SU-DHL-6 (cell line): ENCODE measurements at regions not wholly inside any gene's neighbourhood (a gene's known extent, or its start where the extent isn't known, plus 50 kb on each side); places are given as distances from the start of the nearest gene placed in this dataset.

ENCODE experiments used
- H2AFZ ChIP-seq: fragments of 200-600 bp; sonication (generic); 2 replicates; pipeline ENCODE4 v1.6.1; 2014; ENCODE audit warnings: low read depth, mild to moderate bottlenecking, moderate library complexity, mixed read lengths, antibody characterized with exemption, low read length; ENCODE audit not compliant: severe bottlenecking
- H3F3A ChIP-seq: fragments of 200-600 bp; shearing (Covaris generic); 2 replicates; pipeline ENCODE4 v1.6.0; 2016; ENCODE audit warnings: antibody characterized with exemption, mild to moderate bottlenecking; ENCODE audit not compliant: insufficient read depth
- H3K27ac ChIP-seq: fragments of 200-600 bp; sonication (generic); 2 replicates; pipeline ENCODE4 v1.5.1; 2016; ENCODE audit warnings: low read depth, mild to moderate bottlenecking, low read length, moderate library complexity, mixed read lengths
- H3K27me3 ChIP-seq: fragments of 200-600 bp; sonication (generic), shearing (Covaris generic); 2 replicates; pipeline ENCODE4 v1.6.0; 2014; ENCODE audit warnings: mild to moderate bottlenecking, low read length
- H3K36me3 ChIP-seq: fragments of 200-600 bp; sonication (generic); 2 replicates; pipeline ENCODE4 v1.6.1; 2014; ENCODE audit warnings: mild to moderate bottlenecking, low read length, mixed read lengths
- H3K4me2 ChIP-seq: fragments of 300-600, 200-600 bp; shearing (Covaris generic), sonication (generic); 2 replicates; pipeline ENCODE4 v1.6.0; 2014; ENCODE audit warnings: low read length, low read depth, mild to moderate bottlenecking; ENCODE audit not compliant: poor library complexity, severe bottlenecking
- H3K4me3 ChIP-seq: fragments of 200-600 bp; sonication (generic); 2 replicates; pipeline ENCODE4 v1.5.1; 2014; ENCODE audit warnings: antibody characterized with exemption, low read length, mild to moderate bottlenecking, mixed read lengths; ENCODE audit not compliant: insufficient read depth, poor library complexity, severe bottlenecking
- H3K79me2 ChIP-seq: fragments of 200-600 bp; sonication (generic); 2 replicates; pipeline ENCODE4 v1.6.1; 2014; ENCODE audit warnings: mild to moderate bottlenecking, low read length, moderate library complexity; ENCODE audit not compliant: insufficient read depth
- H3K9ac ChIP-seq: fragments of 200-600 bp; sonication (generic); 2 replicates; pipeline ENCODE4 v1.7.0; 2014; ENCODE audit warnings: mild to moderate bottlenecking, low read length
- H3K9me2 ChIP-seq: fragments of 200-600 bp; sonication (generic); replicated peaks from 2 replicates; pipeline ENCODE4 v1.6.1; 2014; ENCODE audit warnings: low read length; ENCODE audit not compliant: insufficient read depth
- H3K9me3 ChIP-seq: fragments of 200-600 bp; sonication (generic); 2 replicates; pipeline ENCODE4 v1.6.1; 2014; ENCODE audit warnings: low read length, mixed read lengths; ENCODE audit not compliant: insufficient read depth
- H4K20me1 ChIP-seq: fragments of 200-600 bp; sonication (generic); 2 replicates; pipeline ENCODE4 v1.6.1; 2014; ENCODE audit warnings: low read depth, mild to moderate bottlenecking, antibody characterized with exemption, low read length, moderate library complexity, mixed read lengths
- CTCF ChIP-seq: fragments of 200-600 bp; sonication (generic); IDR thresholded peaks from one replicate; pipeline ENCODE4 v1.5.1; 2017; ENCODE audit warnings: antibody characterized with exemption, mild to moderate bottlenecking, low read length, moderate library complexity; ENCODE audit not compliant: insufficient read depth, poor library complexity, severe bottlenecking
- EZH2phosphoT487 ChIP-seq: fragments of 200-600 bp; sonication (generic), shearing (Covaris generic); conservative IDR thresholded peaks from 2 replicates; pipeline ENCODE4 v1.6.1; 2018; ENCODE audit warnings: mild to moderate bottlenecking, antibody characterized with exemption, low read length, moderate library complexity, mixed read lengths

GRCh38 chr9:23933348-23933747 is 107.3 kb upstream of the ELAVL2 start:
- H3K4me3 ChIP-seq, result no peak overlapping the region
- H3K27me3 ChIP-seq, result no peaks in the 10 kb centered on the region
- no peak overlapping the region for H3K27ac ChIP-seq
- H3F3A ChIP-seq, result no peaks in the 10 kb centered on the region
- no peaks in the 10 kb centered on the region for H3K79me2 ChIP-seq
- H3K9me3 ChIP-seq, result no peaks in the 10 kb centered on the region
- no peak overlapping the region for H3K9ac ChIP-seq
- no peaks in the 10 kb centered on the region for H4K20me1 ChIP-seq
- no peak overlapping the region for H3K4me2 ChIP-seq
- no peaks in the 10 kb centered on the region for H3K9me2 ChIP-seq
- no peaks in the 10 kb centered on the region for H3K36me3 ChIP-seq
- no peak overlapping the region for H2AFZ ChIP-seq
- no peak for TF ChIP-seq EZH2phosphoT487
- TF ChIP-seq CTCF, result no peak

- no peak overlapping the region for H3K4me3 ChIP-seq
- H4K20me1 ChIP-seq, result no peaks in the 10 kb centered on the region
- H3K9ac ChIP-seq, result no peak overlapping the region
- H3K36me3 ChIP-seq, result no peaks in the 10 kb centered on the region
- TF ChIP-seq EZH2phosphoT487 (no peak), CTCF (no peak)
- H3K4me2 ChIP-seq, result no peak overlapping the region
- H3K9me2 ChIP-seq, result no peaks in the 10 kb centered on the region
- no peaks in the 10 kb centered on the region for H3K27me3 ChIP-seq
- no peak overlapping the region for H3K27ac ChIP-seq
- H3K79me2 ChIP-seq, result no peaks in the 10 kb centered on the region
- no peaks in the 10 kb centered on the region for H3F3A ChIP-seq
- H2AFZ ChIP-seq, result no peak overlapping the region
- H3K9me3 ChIP-seq, result no peaks in the 10 kb centered on the region
Observed at GRCh38 chr9:23926368-23926767, 100.3 kb upstream of the ELAVL2 start.

- Histone ChIP-seq H2AFZ (no peak overlapping the region), H3K27me3 (no peaks in the 10 kb centered on the region), H3K27ac (no peak overlapping the region), H3K9me3 (no peaks in the 10 kb centered on the region), H3K9ac (no peak overlapping the region), H4K20me1 (no peaks in the 10 kb centered on the region), H3K9me2 (no peaks in the 10 kb centered on the region), H3K79me2 (no peaks in the 10 kb centered on the region), H3F3A (no peaks in the 10 kb centered on the region), H3K4me3 (no peak overlapping the region), H3K36me3 (no peaks in the 10 kb centered on the region), H3K4me2 (no peak overlapping the region)
- TF ChIP-seq EZH2phosphoT487, result no peak
- TF ChIP-seq CTCF, result no peak
Observed at GRCh38 chr9:23914431-23915003, 88.5 kb upstream of the ELAVL2 start.
